ENCODE measurements at regions not wholly inside any gene's neighbourhood (a gene's known extent, or its start where the extent isn't known, plus 50 kb on each side); places are given as distances from the start of the nearest gene placed in this dataset.

GRCh38 chr10:36506697-36507496 lies 618.5 kb upstream of the ANKRD30A start:
- DNase-seq (ENCODE audit: extremely low read depth, insufficient read length): no peak
- H3K27me3 ChIP-seq (replicated peaks; ENCODE audit: control insufficient read depth, insufficient read depth, low read length): no peaks in the 10 kb centered on the region
- no peak for TF ChIP-seq CTCF (IDR thresholded peaks at IDR 0.05; ENCODE audit: insufficient read depth, low read length, poor library complexity, severe bottlenecking)
- no peak overlapping the region for H3K4me3 ChIP-seq (replicated peaks; ENCODE audit: low read depth, low read length)
- no peaks in the 10 kb centered on the region for H3K36me3 ChIP-seq (ENCODE audit: control insufficient read depth, insufficient read depth, low read length)

GRCh38 chr10:36506261-36506660 lies 619.1 kb upstream of the ANKRD30A start:
- no peak for TF ChIP-seq CTCF (IDR thresholded peaks at IDR 0.05; ENCODE audit: insufficient read depth, low read length, poor library complexity, severe bottlenecking)
- H3K36me3 ChIP-seq (ENCODE audit: control insufficient read depth, insufficient read depth, low read length): no peaks in the 10 kb centered on the region
- H3K27me3 ChIP-seq (replicated peaks; ENCODE audit: control insufficient read depth, insufficient read depth, low read length): no peaks in the 10 kb centered on the region
- no peak overlapping the region for H3K4me3 ChIP-seq (replicated peaks; ENCODE audit: low read depth, low read length)
- no peak for DNase-seq (ENCODE audit: extremely low read depth, insufficient read length)

GRCh38 chr10:36504758-36505157 lies 620.6 kb upstream of the ANKRD30A start:
- no peak for DNase-seq (ENCODE audit: extremely low read depth, insufficient read length)
- Histone ChIP-seq H3K36me3 (ENCODE audit: control insufficient read depth, insufficient read depth, low read length) (no peaks in the 10 kb centered on the region), H3K27me3 (replicated peaks; ENCODE audit: control insufficient read depth, insufficient read depth, low read length) (no peaks in the 10 kb centered on the region), H3K4me3 (replicated peaks; ENCODE audit: low read depth, low read length) (no peak overlapping the region)
- no peak for TF ChIP-seq CTCF (IDR thresholded peaks at IDR 0.05; ENCODE audit: insufficient read depth, low read length, poor library complexity, severe bottlenecking)

- H3K4me3 ChIP-seq (replicated peaks; ENCODE audit: low read depth, low read length): no peak overlapping the region
- no peaks in the 10 kb centered on the region for H3K27me3 ChIP-seq (replicated peaks; ENCODE audit: control insufficient read depth, insufficient read depth, low read length)
- no peaks in the 10 kb centered on the region for H3K36me3 ChIP-seq (ENCODE audit: control insufficient read depth, insufficient read depth, low read length)
- no peak for TF ChIP-seq CTCF (IDR thresholded peaks at IDR 0.05; ENCODE audit: insufficient read depth, low read length, poor library complexity, severe bottlenecking)
- DNase-seq (ENCODE audit: extremely low read depth, insufficient read length): no peak
Measured at GRCh38 chr10:36500266-36500665, 625.1 kb upstream of the ANKRD30A start.

GRCh38 chr10:36499693-36500092 lies 625.7 kb upstream of the ANKRD30A start:
- TF ChIP-seq CTCF (IDR thresholded peaks at IDR 0.05; ENCODE audit: insufficient read depth, low read length, poor library complexity, severe bottlenecking): no peak
- no peaks in the 10 kb centered on the region for H3K36me3 ChIP-seq (ENCODE audit: control insufficient read depth, insufficient read depth, low read length)
- H3K4me3 ChIP-seq (replicated peaks; ENCODE audit: low read depth, low read length): no peak overlapping the region
- DNase-seq (ENCODE audit: extremely low read depth, insufficient read length): no peak
- H3K27me3 ChIP-seq (replicated peaks; ENCODE audit: control insufficient read depth, insufficient read depth, low read length): no peaks in the 10 kb centered on the region
